HL-60 (cell line): ENCODE measurements at regions not wholly inside any gene's neighbourhood (a gene's known extent, or its start where the extent isn't known, plus 50 kb on each side); places are given as distances from the start of the nearest gene placed in this dataset.

Source experiments
- DNase-seq, 2 experiments: peaks; one replicate each; pipeline ENCODE4 v3.0.0-alpha.2; 2010 to 2020; ENCODE audit warnings: low read depth in 1 of 2, low spot score in 1 of 2
- H3K27ac ChIP-seq: fragments of 250-450 bp; sonication (Bioruptor Pico); replicated peaks from 2 replicates; pipeline ENCODE4 v1.5.1; 2020; ENCODE audit warnings: mild to moderate bottlenecking, moderate library complexity
- H3K27me3 ChIP-seq: fragments of 250-450 bp; sonication (Bioruptor Pico); 2 replicates; pipeline ENCODE4 v1.5.1; 2021; ENCODE audit warnings: mild to moderate bottlenecking, moderate library complexity; ENCODE audit not compliant: insufficient read depth, poor library complexity, severe bottlenecking
- H3K4me3 ChIP-seq: replicated peaks from 2 replicates; pipeline ENCODE4 v1.5.1; 2011; ENCODE audit warnings: mild to moderate bottlenecking, control low read depth, low read length; ENCODE audit not compliant: insufficient read depth
- GABPA ChIP-seq: IDR thresholded peaks from 2 replicates; pipeline ENCODE4 v1.6.1; 2012; ENCODE audit warnings: low read depth
- POLR2AphosphoS5 ChIP-seq: IDR thresholded peaks from 2 replicates; pipeline ENCODE4 v1.6.1; 2012; ENCODE audit warnings: low read depth
- SPI1 ChIP-seq: IDR thresholded peaks from 2 replicates; pipeline ENCODE4 v1.6.1; 2012; ENCODE audit warnings: low read depth, mild to moderate bottlenecking, borderline replicate concordance
- TF ChIP-seq, protein P1 (sequence below): IDR thresholded peaks from one replicate; pipeline ENCODE4 v1.5.1; 2011; ENCODE audit warnings: low read length, control low read depth, inconsistent platforms; ENCODE audit not compliant: insufficient read depth
- TF ChIP-seq, protein P2 (sequence below): IDR thresholded peaks from 2 replicates; pipeline ENCODE4 v1.6.1; 2012; ENCODE audit warnings: low read depth; ENCODE audit not compliant: insufficient replicate concordance

DNA sequence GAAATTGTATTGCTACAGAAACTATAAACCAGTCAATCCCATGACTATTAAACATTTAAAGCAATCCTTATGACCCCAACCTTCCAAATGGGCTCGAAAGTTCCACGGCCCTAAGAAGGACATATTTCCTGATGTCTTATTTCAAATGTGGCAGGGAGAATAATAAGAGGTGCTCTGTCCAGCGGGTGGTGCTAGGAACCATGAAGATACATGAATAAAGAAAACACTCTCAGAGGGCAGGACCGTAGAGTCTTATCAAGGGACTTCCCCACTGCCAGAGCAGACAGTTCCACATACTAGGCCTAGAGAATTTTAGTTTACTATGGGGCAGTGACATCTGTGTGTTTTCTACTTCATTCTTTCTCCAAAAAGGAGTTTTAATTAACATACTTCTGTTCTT lies 187.1 kb upstream of the PIK3C3 start:
- Histone ChIP-seq H3K27ac (no peak overlapping the region), H3K4me3 (no peak overlapping the region), H3K27me3 (no peaks in the 10 kb centered on the region)
- DNase-seq, result no peak
- TF ChIP-seq SPI1, result no peak
- TF ChIP-seq, protein P1, sequence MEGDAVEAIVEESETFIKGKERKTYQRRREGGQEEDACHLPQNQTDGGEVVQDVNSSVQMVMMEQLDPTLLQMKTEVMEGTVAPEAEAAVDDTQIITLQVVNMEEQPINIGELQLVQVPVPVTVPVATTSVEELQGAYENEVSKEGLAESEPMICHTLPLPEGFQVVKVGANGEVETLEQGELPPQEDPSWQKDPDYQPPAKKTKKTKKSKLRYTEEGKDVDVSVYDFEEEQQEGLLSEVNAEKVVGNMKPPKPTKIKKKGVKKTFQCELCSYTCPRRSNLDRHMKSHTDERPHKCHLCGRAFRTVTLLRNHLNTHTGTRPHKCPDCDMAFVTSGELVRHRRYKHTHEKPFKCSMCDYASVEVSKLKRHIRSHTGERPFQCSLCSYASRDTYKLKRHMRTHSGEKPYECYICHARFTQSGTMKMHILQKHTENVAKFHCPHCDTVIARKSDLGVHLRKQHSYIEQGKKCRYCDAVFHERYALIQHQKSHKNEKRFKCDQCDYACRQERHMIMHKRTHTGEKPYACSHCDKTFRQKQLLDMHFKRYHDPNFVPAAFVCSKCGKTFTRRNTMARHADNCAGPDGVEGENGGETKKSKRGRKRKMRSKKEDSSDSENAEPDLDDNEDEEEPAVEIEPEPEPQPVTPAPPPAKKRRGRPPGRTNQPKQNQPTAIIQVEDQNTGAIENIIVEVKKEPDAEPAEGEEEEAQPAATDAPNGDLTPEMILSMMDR, result no peak
- no peak for TF ChIP-seq POLR2AphosphoS5

DNA sequence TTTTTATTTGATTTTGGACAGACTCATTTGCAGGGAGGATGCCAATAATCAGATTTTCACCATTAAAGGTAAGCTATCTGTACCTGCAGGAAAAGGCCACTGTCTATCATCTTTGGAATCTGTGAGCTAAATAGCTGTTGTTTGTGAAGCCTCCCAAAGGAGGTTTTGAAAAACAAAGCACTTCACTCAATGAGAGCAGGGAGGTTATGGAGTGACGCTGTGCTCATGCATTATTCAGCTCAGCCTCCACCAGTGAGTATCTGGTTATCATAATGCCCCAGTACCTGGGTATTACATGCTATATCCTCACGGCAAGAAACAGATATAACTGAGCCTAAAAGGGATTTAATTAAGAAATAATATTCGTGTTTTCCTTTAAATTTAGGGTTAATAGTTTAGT lies 189.6 kb upstream of the PIK3C3 start:
- no peaks in the 10 kb centered on the region for H3K27me3 ChIP-seq
- no peak for DNase-seq
- no peak overlapping the region for H3K27ac ChIP-seq
- H3K4me3 ChIP-seq, result no peak overlapping the region
- no peak for TF ChIP-seq POLR2AphosphoS5
- TF ChIP-seq, protein P2, sequence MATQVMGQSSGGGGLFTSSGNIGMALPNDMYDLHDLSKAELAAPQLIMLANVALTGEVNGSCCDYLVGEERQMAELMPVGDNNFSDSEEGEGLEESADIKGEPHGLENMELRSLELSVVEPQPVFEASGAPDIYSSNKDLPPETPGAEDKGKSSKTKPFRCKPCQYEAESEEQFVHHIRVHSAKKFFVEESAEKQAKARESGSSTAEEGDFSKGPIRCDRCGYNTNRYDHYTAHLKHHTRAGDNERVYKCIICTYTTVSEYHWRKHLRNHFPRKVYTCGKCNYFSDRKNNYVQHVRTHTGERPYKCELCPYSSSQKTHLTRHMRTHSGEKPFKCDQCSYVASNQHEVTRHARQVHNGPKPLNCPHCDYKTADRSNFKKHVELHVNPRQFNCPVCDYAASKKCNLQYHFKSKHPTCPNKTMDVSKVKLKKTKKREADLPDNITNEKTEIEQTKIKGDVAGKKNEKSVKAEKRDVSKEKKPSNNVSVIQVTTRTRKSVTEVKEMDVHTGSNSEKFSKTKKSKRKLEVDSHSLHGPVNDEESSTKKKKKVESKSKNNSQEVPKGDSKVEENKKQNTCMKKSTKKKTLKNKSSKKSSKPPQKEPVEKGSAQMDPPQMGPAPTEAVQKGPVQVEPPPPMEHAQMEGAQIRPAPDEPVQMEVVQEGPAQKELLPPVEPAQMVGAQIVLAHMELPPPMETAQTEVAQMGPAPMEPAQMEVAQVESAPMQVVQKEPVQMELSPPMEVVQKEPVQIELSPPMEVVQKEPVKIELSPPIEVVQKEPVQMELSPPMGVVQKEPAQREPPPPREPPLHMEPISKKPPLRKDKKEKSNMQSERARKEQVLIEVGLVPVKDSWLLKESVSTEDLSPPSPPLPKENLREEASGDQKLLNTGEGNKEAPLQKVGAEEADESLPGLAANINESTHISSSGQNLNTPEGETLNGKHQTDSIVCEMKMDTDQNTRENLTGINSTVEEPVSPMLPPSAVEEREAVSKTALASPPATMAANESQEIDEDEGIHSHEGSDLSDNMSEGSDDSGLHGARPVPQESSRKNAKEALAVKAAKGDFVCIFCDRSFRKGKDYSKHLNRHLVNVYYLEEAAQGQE, result no peak
- TF ChIP-seq, protein P1, result no peak
- no peak for TF ChIP-seq SPI1
- no peak for TF ChIP-seq GABPA

DNA sequence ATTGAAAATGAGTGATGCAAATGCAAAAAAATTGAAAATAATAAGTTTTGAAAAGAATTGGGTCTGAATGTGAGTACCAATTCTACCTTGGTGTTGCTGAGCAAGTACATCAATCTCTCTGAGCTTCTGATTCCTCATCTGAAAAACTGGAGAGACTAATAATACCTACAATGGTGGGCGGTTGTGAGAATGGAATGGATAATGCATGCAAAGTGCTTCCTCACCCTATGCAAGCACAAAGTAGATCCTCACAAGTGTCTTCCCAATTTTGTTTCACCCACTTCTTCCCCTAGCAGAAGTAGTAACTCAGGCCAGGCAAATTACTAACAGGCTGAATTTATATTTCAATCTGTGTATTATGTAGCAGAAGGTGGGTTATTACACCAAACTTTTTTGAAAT lies 191.7 kb upstream of the PIK3C3 start:
- DNase-seq, result no peak
- Histone ChIP-seq H3K27me3 (no peaks in the 10 kb centered on the region), H3K27ac (no peak overlapping the region), H3K4me3 (no peak overlapping the region)
- TF ChIP-seq, protein P1, result no peak
- TF ChIP-seq GABPA (no peak), POLR2AphosphoS5 (no peak)
- TF ChIP-seq, protein P2, result no peak

DNA sequence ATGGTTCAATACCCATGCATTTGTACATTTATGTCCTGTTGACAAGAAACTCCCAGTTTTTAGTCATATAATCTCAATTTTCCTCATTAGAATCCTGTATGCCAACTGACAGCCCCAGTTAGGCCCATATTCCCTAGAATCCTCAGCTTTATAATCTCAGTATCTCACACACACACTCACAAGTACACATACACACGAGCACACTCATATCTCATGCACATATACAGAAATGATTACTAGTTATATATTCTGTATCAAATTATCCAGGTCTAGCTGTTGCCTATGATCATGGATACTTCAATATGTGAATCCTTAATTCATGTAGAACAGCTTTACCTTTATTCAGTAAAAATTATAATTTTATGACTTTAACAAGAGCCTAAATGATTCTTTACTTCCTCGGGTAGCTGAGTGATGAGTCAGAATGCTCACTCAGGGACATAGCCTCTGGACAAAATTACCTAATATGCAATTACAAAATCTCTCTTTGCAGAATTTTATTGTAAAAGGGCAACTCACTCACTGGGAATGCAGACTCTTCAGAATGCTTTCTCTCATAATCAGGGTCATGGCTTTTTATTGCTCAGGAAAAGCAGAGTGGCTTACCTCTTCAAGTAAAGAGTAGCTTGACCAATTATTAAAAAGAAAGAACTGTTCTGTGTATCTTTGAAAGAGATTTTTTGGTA lies 193.6 kb upstream of the PIK3C3 start:
- DNase-seq, result no peak
- H3K27ac ChIP-seq, result no peak overlapping the region
- peaks cover 6% of the 10 kb centered on the region for H3K27me3 ChIP-seq
- no peak overlapping the region for H3K4me3 ChIP-seq
- TF ChIP-seq, protein P1, result no peak
- TF ChIP-seq SPI1 (no peak), POLR2AphosphoS5 (no peak), GABPA (no peak)
- TF ChIP-seq, protein P2, result no peak
